GM18951 (cell line): ENCODE measurements at regions not wholly inside any gene's neighbourhood (a gene's known extent, or its start where the extent isn't known, plus 50 kb on each side); places are given as distances from the start of the nearest gene placed in this dataset.

ENCODE experiments used
- POLR2A ChIP-seq: IDR thresholded peaks from 4 replicates; pipeline ENCODE4 v1.6.1; 2011; ENCODE audit warnings: mild to moderate bottlenecking; ENCODE audit not compliant: insufficient read length, insufficient read depth; ENCODE audit errors: extremely low read depth
- in situ Hi-C: fragments of 300-500 bp; cut with MboI; formaldehyde crosslinking; loops from one replicate; pipeline ENCODE4 v1.12.0; 2022; ENCODE audit warnings: low sequenced_read_pairs, mixed read lengths, inconsistent platforms; ENCODE audit not compliant: unreplicated experiment

- TF ChIP-seq POLR2A = no peak
- in situ Hi-C loops = no loop called here
Measured at GRCh38 chr4:89556601-89557305, 249.2 kb upstream of the GPRIN3 start.

DNA sequence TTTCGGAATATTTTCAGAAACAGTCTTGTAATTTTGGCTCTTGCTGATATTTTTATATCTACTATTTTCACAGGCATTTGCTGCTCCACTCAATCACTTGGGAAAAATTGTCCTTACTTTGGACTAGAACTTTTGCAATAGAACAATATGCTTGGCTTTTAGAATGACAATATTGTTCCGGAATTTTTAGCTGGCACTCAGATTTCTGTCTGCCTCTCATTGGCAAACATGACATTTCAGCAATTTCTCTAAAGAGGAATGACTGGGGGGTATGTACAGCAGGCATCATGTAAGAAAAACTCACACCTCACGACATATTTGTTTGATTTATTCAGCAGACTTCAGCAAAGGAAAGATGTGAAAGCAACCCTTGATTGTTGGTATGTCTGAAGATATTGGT, 243.6 kb upstream of the GPRIN3 start:
- no peak for TF ChIP-seq POLR2A
- in situ Hi-C loops = no loop called here

DNA sequence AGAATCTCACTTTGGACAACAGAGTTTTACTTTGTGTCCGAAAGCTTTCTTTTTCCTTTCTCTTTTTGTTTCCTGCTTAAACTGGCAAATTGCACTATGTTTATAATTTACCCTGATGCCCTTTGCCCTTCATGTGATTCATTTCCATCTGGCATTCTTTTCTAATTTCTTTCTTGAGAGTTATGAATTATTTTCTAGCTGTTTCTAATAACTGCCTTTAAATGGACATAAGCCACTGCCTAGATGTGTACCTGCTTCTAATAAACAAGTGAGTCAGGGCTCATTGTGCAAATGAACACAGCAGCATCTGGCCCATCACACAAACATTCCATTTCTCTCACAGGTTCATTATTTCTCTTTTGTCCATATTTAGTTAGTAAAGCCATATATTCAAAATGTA, 242.3 kb upstream of the GPRIN3 start:
- no peak for TF ChIP-seq POLR2A
- in situ Hi-C loops = no loop called here

GRCh38 chr4:89545315-89545714, 237.7 kb upstream of the GPRIN3 start:
- TF ChIP-seq POLR2A = no peak
- in situ Hi-C loops = no loop called here

DNA sequence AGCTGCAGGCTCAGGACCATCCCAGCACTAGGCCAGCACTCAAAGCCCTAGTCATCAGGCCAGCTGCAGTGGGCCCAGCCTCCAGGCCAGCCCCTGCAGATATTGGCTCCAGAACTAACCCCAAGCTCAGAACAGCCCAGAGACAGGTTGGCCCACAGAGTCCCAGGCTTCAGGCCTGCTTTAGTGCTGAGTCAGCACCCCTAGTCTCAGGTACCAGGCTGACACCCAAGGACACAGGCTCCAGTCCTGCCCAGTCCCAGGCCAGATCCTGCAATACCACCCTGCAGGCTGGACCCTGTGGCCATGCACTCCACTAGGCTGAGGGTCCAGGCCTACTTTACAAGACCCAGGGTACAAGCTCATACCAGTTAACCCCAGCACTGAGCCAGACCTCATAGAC, 234.4 kb upstream of the GPRIN3 start:
- TF ChIP-seq POLR2A = no peak
- in situ Hi-C loops = no loop called here

- no peak for TF ChIP-seq POLR2A
- in situ Hi-C loops = no loop called here
Measured at GRCh38 chr4:89539797-89540711, 232.5 kb upstream of the GPRIN3 start.

DNA sequence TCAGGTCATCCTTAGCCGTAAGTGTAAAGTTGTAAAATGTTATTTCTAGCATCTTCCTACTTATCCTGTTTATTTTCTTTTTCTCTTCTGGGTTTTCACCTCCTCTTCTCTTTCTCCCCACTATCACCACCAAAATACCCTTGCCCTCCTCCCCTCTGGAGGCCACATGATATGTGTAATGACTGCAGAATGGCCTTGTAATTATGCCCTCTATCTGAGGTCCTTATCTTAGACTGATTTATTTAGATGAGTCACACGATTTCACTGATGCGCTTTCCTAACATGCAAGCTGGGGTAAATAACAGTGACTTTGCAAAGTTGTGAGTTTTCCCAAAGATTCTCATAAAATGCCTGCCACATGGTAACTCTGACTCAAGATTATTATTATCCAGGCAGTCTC, 231.8 kb upstream of the GPRIN3 start:
- no peak for TF ChIP-seq POLR2A
- in situ Hi-C loops = no loop called here

- TF ChIP-seq POLR2A = no peak
- in situ Hi-C loops = no loop called here
Measured at GRCh38 chr4:89538886-89539285, 231.3 kb upstream of the GPRIN3 start.

GRCh38 chr4:89538171-89538570, 230.6 kb upstream of the GPRIN3 start:
- TF ChIP-seq POLR2A = no peak
- in situ Hi-C loops = no loop called here

- in situ Hi-C loops = no loop called here
- no peak for TF ChIP-seq POLR2A
Measured at GRCh38 chr4:89537281-89537680, 229.7 kb upstream of the GPRIN3 start.

GRCh38 chr4:89535251-89535650, 227.7 kb upstream of the GPRIN3 start:
- in situ Hi-C loops = no loop called here

DNA sequence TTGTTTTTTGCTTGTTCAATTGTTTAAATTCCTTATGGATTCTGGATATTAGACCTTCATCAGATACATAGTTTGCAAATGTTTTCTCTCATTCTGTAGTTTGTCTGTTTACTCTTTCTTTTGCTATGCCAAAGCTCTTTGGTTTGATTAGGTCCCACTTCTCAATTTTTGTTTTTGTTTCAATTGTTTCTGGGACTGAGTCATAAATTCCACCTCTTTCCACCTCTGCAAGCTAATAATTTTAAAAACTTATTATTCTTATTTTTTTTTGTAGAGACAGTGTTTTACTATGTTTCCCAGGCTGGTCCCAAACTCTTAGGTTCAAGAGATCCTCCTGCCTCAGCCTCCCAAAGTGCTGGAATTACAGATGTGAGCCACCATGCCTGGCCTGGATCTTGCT, 226.8 kb upstream of the GPRIN3 start:
- TF ChIP-seq POLR2A = no peak
- in situ Hi-C loops = no loop called here

More at GRCh38 chr4:89535251-89535650, 227.7 kb upstream of the GPRIN3 start:
- TF ChIP-seq POLR2A = no peak

DNA sequence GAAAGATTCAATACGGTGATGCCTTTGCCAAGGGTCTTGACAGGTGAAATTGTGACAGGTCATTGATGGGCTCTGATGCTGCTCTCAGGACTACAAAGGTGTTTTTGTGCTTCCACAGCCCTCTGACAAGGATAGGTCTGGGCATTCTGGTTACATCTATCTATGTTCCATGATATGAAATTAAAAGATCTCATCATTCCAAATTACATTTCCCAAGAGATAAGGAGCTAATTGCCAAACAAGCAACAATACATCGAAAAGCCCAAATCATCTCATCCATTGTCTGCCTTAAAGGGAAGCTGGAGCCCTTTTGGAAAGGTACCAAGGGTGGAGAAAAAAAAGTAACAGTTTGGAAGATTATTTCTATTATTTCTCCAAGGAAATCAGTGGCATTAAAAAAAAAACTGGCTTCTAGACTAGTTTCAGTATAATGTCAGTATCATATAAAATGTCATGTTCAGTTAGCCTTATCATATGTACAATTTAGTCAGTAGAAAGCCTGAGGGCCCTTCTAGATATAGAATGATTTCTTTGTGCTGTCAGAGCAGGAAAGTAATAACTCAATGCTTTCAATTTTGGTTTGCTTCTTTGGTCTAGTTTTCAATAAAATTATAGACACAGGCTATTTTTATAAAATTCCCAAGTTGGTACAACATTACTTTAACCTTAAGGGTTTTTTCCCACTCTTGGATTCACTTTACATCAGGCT, 224.5 kb upstream of the GPRIN3 start:
- no peak for TF ChIP-seq POLR2A
- in situ Hi-C loops = no loop called here
